Ectodermal cell (in vitro differentiated cells): ENCODE measurements at regions not wholly inside any gene's neighbourhood (a gene's known extent, or its start where the extent isn't known, plus 50 kb on each side); places are given as distances from the start of the nearest gene placed in this dataset.

Experiments used
- H3K27ac ChIP-seq: 2 replicates; pipeline ENCODE4 v1.7.0; 2013; ENCODE audit warnings: mild to moderate bottlenecking, low read depth, low read length; ENCODE audit not compliant: insufficient read depth, poor library complexity, severe bottlenecking
- H3K27me3 ChIP-seq: 2 replicates; pipeline ENCODE4 v1.7.0; 2013; ENCODE audit warnings: mild to moderate bottlenecking, low read length; ENCODE audit not compliant: insufficient read depth, control insufficient read depth, poor library complexity, severe bottlenecking
- H3K36me3 ChIP-seq: one replicate; pipeline ENCODE4 v1.7.0; 2013; ENCODE audit warnings: low read length; ENCODE audit not compliant: control insufficient read depth, insufficient read depth
- H3K4me1 ChIP-seq: one replicate; pipeline ENCODE4 v1.7.0; 2013; ENCODE audit warnings: low read length; ENCODE audit not compliant: control insufficient read depth, insufficient read depth
- H3K4me3 ChIP-seq: 2 replicates; pipeline ENCODE4 v1.7.0; 2013; ENCODE audit warnings: low read depth, low read length, control low read depth; ENCODE audit not compliant: insufficient read depth
- H3K9me3 ChIP-seq: 2 replicates; pipeline ENCODE4 v1.7.0; 2013; ENCODE audit warnings: mild to moderate bottlenecking, low read length, moderate library complexity; ENCODE audit not compliant: control insufficient read depth
- WGBS, 2 experiments: methylation state at CpG; one replicate each; pipeline ENCODE4 v1.1.7; 2013; ENCODE audit warnings: missing lambda C conversion rate in 2 of 2; 5-methylcytosine and 5-hydroxymethylcytosine counted together

- Histone ChIP-seq H3K27me3 (no peaks in the 10 kb centered on the region), H3K9me3 (peaks cover 4% of the 10 kb centered on the region), H3K4me3 (no peak overlapping the region), H3K36me3 (no peaks in the 10 kb centered on the region), H3K27ac (no peak overlapping the region), H3K4me1 (no peaks in the 10 kb centered on the region)
- WGBS, 2 experiments = 44% methylated on average over 4 of the region's 5 CpGs; no CpG with 5 or more reads in 1 of the 2 experiments
Measured at GRCh38 chr5:12023614-12024241, 119.5 kb upstream of the CTNND2 start.

GRCh38 chr5:12022444-12022843 is 118.2 kb upstream of the CTNND2 start:
- Histone ChIP-seq H3K36me3 (no peaks in the 10 kb centered on the region), H3K9me3 (no peaks in the 10 kb centered on the region), H3K4me1 (no peaks in the 10 kb centered on the region), H3K4me3 (no peak overlapping the region), H3K27me3 (no peaks in the 10 kb centered on the region), H3K27ac (no peak overlapping the region)
- WGBS, 2 experiments = 88 to 100% methylated on average over 1 to 2 of the region's 3 CpGs

- Histone ChIP-seq H3K36me3 (no peaks in the 10 kb centered on the region), H3K4me3 (no peak overlapping the region), H3K27me3 (no peaks in the 10 kb centered on the region), H3K9me3 (no peaks in the 10 kb centered on the region), H3K27ac (no peak overlapping the region), H3K4me1 (peaks cover 4% of the 10 kb centered on the region)
- 83 to 100% methylated on average over 1 of the region's 1 CpG for WGBS, 2 experiments
Measured at GRCh38 chr5:12019306-12019705, 115.1 kb upstream of the CTNND2 start.

DNA sequence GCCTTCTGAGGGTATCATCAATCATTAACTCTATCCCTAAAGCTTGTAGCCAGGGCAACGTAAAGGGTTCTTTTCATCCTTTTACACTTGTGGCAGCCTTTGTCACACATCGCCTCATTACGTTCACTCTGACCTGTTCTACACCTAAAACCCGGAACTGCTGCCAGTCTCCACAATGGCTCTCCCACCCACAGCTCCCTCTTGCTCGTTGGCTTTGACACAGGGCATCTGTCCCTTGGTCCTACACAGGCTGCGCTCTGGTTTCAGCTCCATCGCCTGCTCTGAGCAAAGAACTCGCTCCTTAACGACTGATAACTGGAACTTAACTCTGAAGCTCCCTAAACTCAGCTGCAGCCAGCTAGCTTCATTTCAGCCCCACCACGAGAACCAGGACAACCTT is 112.8 kb upstream of the CTNND2 start:
- no peaks in the 10 kb centered on the region for H3K36me3 ChIP-seq
- no peaks in the 10 kb centered on the region for H3K9me3 ChIP-seq
- H3K4me3 ChIP-seq = no peak overlapping the region
- H3K4me1 ChIP-seq = peaks cover 4% of the 10 kb centered on the region
- 78 to 82% methylated on average over 10 of the region's 10 CpGs for WGBS, 2 experiments
- H3K27me3 ChIP-seq = no peaks in the 10 kb centered on the region
- no peak overlapping the region for H3K27ac ChIP-seq

- no peaks in the 10 kb centered on the region for H3K27me3 ChIP-seq
- 69 to 70% methylated on average over 6 to 7 of the region's 7 CpGs for WGBS, 2 experiments
- no peaks in the 10 kb centered on the region for H3K9me3 ChIP-seq
- H3K4me1 ChIP-seq = peaks cover 4% of the 10 kb centered on the region
- H3K27ac ChIP-seq = peak overlapping the region; percentile 31
- no peak overlapping the region for H3K4me3 ChIP-seq
- H3K36me3 ChIP-seq = no peaks in the 10 kb centered on the region
Measured at GRCh38 chr5:12016159-12016746, 112.0 kb upstream of the CTNND2 start.

GRCh38 chr5:12013351-12013750 is 109.1 kb upstream of the CTNND2 start:
- no peaks in the 10 kb centered on the region for H3K27me3 ChIP-seq
- no peaks in the 10 kb centered on the region for H3K9me3 ChIP-seq
- no peak overlapping the region for H3K27ac ChIP-seq
- H3K36me3 ChIP-seq = no peaks in the 10 kb centered on the region
- H3K4me3 ChIP-seq = no peak overlapping the region
- 89 to 92% methylated on average over 1 of the region's 1 CpG for WGBS, 2 experiments
- H3K4me1 ChIP-seq = peaks cover 4% of the 10 kb centered on the region

GRCh38 chr5:12003680-12004079 is 99.4 kb upstream of the CTNND2 start:
- H3K27ac ChIP-seq = no peak overlapping the region
- no peak overlapping the region for H3K4me3 ChIP-seq
- H3K27me3 ChIP-seq = no peaks in the 10 kb centered on the region
- 88 to 95% methylated on average over 2 of the region's 2 CpGs for WGBS, 2 experiments
- H3K9me3 ChIP-seq = no peaks in the 10 kb centered on the region
- H3K4me1 ChIP-seq = no peaks in the 10 kb centered on the region
- no peaks in the 10 kb centered on the region for H3K36me3 ChIP-seq

GRCh38 chr5:11998397-11998796 is 94.2 kb upstream of the CTNND2 start:
- H3K27me3 ChIP-seq = no peaks in the 10 kb centered on the region
- H3K9me3 ChIP-seq = no peaks in the 10 kb centered on the region
- H3K36me3 ChIP-seq = no peaks in the 10 kb centered on the region
- H3K4me3 ChIP-seq = no peak overlapping the region
- H3K27ac ChIP-seq = no peak overlapping the region
- no peaks in the 10 kb centered on the region for H3K4me1 ChIP-seq

- Histone ChIP-seq H3K4me3 (no peak overlapping the region), H3K27me3 (no peaks in the 10 kb centered on the region), H3K36me3 (no peaks in the 10 kb centered on the region), H3K27ac (no peak overlapping the region), H3K9me3 (no peaks in the 10 kb centered on the region), H3K4me1 (no peaks in the 10 kb centered on the region)
- 88 to 89% methylated on average over 11 of the region's 11 CpGs for WGBS, 2 experiments
Measured at GRCh38 chr5:11997942-11998341, 93.7 kb upstream of the CTNND2 start.

GRCh38 chr5:11992518-11992917 is 88.3 kb upstream of the CTNND2 start:
- Histone ChIP-seq H3K4me1 (no peaks in the 10 kb centered on the region), H3K9me3 (no peaks in the 10 kb centered on the region), H3K36me3 (no peaks in the 10 kb centered on the region), H3K4me3 (no peak overlapping the region), H3K27me3 (no peaks in the 10 kb centered on the region), H3K27ac (no peak overlapping the region)
- 89 to 90% methylated on average over 1 to 2 of the region's 2 CpGs for whole genome bisulfite sequencing, 2 experiments
